ENCODE measurements at regions not wholly inside any gene's neighbourhood (a gene's known extent, or its start where the extent isn't known, plus 50 kb on each side); places are given as distances from the start of the nearest gene placed in this dataset.

DNA sequence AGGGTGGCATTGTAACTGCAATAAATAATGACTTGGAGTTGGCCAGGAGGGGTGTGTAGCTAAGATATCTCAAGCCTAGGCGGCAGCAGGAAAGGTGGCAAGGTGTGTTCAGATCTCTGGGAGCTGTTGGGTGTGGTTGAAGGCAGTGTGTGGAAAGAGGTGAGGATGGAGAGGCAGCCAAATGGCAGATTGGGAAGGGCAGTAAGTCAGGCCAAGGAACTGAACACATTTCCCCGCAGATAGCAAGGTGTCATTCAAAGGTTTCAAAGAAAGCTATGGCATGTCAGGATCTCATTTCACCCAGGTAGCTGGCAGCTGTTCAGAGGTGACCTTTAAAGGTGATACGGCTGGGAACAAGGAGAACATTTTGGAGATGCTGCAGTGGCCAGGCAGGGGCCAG is 586.0 kb upstream of the MGMT start:
- no peak overlapping the region for H3K4me2 ChIP-seq (ENCODE audit: low read depth, low read length, poor library complexity, severe bottlenecking)
- no peak for DNase-seq
- H3K27ac ChIP-seq (ENCODE audit: low read length), result no peak overlapping the region
- no peak overlapping the region for H2AFZ ChIP-seq (ENCODE audit: low read length)
- H3K27me3 ChIP-seq (ENCODE audit: low read length), result no peaks in the 10 kb centered on the region
- H3K36me3 ChIP-seq (ENCODE audit: insufficient read depth, low read length), result no peaks in the 10 kb centered on the region
- H3K9me2 ChIP-seq (replicated peaks; ENCODE audit: insufficient read depth, low read length), result no peaks in the 10 kb centered on the region
- no peaks in the 10 kb centered on the region for H3K4me1 ChIP-seq (ENCODE audit: low read length)
- no peaks in the 10 kb centered on the region for H4K20me1 ChIP-seq (ENCODE audit: insufficient read depth, low read depth, low read length)
- no peaks in the 10 kb centered on the region for H3K79me2 ChIP-seq (ENCODE audit: low read length)
- H3K4me3 ChIP-seq (ENCODE audit: low read length), result no peak overlapping the region
- H3K9me3 ChIP-seq (ENCODE audit: low read length), result peaks cover 12% of the 10 kb centered on the region
- no peak overlapping the region for H3K9ac ChIP-seq (ENCODE audit: low read length)

DNA sequence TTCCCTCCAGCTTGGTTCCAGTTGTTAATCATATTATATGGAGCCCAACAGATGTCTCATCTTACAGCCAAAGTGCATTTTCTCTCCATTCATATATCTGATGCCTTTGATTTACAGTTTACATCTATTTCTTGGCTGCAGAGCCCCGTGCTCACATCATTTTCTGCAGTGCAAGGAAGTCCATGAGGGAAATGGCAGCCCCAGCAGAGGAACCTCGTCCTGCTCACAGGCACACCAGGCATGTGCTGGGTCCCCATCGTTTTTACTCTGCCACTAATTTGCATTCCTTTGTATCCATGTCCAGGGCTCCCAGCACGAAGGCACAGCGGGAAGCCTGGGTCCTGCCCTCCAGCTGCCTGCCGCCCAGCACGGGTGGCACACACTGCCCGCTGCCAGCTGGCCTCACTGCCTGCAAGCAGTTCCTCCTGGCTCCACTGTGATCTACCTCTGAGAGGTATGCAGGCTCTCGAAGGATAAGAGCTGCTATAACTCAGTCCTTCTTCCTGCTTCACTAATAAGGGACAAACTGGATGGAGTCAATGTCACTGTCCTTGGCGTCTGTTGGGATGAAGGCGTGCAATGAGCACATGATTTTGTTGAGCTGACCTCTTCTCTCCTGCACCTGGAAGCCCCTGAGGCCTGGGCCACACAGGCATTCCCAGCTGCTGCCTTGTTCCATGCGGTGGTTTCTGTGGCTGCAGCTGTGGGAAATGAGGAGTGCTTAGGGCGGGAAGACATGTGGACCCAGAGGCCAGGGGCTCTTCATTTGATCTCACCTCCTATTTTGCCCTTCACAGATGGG is 583.6 kb upstream of the MGMT start:
- Histone ChIP-seq H3K4me1 (ENCODE audit: low read length) (no peaks in the 10 kb centered on the region), H3K4me3 (ENCODE audit: low read length) (no peak overlapping the region), H3K9me2 (replicated peaks; ENCODE audit: insufficient read depth, low read length) (no peaks in the 10 kb centered on the region), H3K79me2 (ENCODE audit: low read length) (no peaks in the 10 kb centered on the region), H3K27me3 (ENCODE audit: low read length) (no peaks in the 10 kb centered on the region), H3K9ac (ENCODE audit: low read length) (no peak overlapping the region), H3K4me2 (ENCODE audit: low read depth, low read length, poor library complexity, severe bottlenecking) (no peak overlapping the region), H4K20me1 (ENCODE audit: insufficient read depth, low read depth, low read length) (no peaks in the 10 kb centered on the region), H2AFZ (ENCODE audit: low read length) (no peak overlapping the region), H3K9me3 (ENCODE audit: low read length) (peaks cover 14% of the 10 kb centered on the region), H3K27ac (ENCODE audit: low read length) (no peak overlapping the region), H3K36me3 (ENCODE audit: insufficient read depth, low read length) (no peaks in the 10 kb centered on the region)
- DNase-seq, result no peak

- no peak overlapping the region for H3K9ac ChIP-seq (ENCODE audit: low read length)
- no peaks in the 10 kb centered on the region for H3K9me2 ChIP-seq (replicated peaks; ENCODE audit: insufficient read depth, low read length)
- H3K4me1 ChIP-seq (ENCODE audit: low read length), result no peaks in the 10 kb centered on the region
- peaks cover 14% of the 10 kb centered on the region for H3K9me3 ChIP-seq (ENCODE audit: low read length)
- no peak overlapping the region for H2AFZ ChIP-seq (ENCODE audit: low read length)
- no peak overlapping the region for H3K4me3 ChIP-seq (ENCODE audit: low read length)
- H3K36me3 ChIP-seq (ENCODE audit: insufficient read depth, low read length), result no peaks in the 10 kb centered on the region
- H3K27ac ChIP-seq (ENCODE audit: low read length), result no peak overlapping the region
- DNase-seq, result no peak
- no peaks in the 10 kb centered on the region for H3K27me3 ChIP-seq (ENCODE audit: low read length)
- H3K4me2 ChIP-seq (ENCODE audit: low read depth, low read length, poor library complexity, severe bottlenecking), result no peak overlapping the region
- no peaks in the 10 kb centered on the region for H3K79me2 ChIP-seq (ENCODE audit: low read length)
- H4K20me1 ChIP-seq (ENCODE audit: insufficient read depth, low read depth, low read length), result no peaks in the 10 kb centered on the region
These were observed 583.0 kb upstream of the MGMT start for GRCh38 chr10:128884033-128884425.

DNA sequence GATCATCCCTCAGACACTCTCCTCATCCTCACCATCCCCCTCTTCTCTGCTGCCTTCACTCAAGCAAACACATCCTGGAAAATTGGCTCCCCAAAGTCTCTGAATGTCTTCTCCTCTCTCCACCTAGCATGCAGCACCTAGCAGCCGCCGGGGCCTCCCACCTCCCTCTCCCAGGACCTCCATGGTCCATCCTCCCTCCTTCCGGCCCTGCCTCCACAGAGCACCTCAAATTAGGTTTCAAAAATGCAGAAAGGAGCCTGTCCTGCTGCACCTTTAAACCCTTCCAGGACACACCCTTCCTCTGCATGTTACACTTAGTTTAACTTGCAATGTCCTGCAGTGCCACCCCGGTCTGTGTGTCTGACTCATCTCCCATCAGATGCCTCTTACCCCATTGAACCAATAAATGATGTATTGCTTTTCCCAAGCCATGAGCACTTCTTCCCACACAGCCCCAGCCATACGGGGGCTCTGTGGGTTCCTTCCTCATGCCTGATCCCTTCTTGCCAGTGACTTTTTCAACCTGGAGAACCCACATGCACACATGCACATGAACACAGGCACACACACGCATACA is 582.5 kb upstream of the MGMT start:
- Histone ChIP-seq H3K9me2 (replicated peaks; ENCODE audit: insufficient read depth, low read length) (no peaks in the 10 kb centered on the region), H3K4me1 (ENCODE audit: low read length) (no peaks in the 10 kb centered on the region), H4K20me1 (ENCODE audit: insufficient read depth, low read depth, low read length) (no peaks in the 10 kb centered on the region), H3K9me3 (ENCODE audit: low read length) (peaks cover 14% of the 10 kb centered on the region), H3K4me2 (ENCODE audit: low read depth, low read length, poor library complexity, severe bottlenecking) (no peak overlapping the region), H3K27ac (ENCODE audit: low read length) (no peak overlapping the region), H3K4me3 (ENCODE audit: low read length) (no peak overlapping the region), H2AFZ (ENCODE audit: low read length) (no peak overlapping the region), H3K36me3 (ENCODE audit: insufficient read depth, low read length) (no peaks in the 10 kb centered on the region), H3K79me2 (ENCODE audit: low read length) (no peaks in the 10 kb centered on the region), H3K27me3 (ENCODE audit: low read length) (no peaks in the 10 kb centered on the region), H3K9ac (ENCODE audit: low read length) (no peak overlapping the region)
- DNase-seq, result no peak

DNA sequence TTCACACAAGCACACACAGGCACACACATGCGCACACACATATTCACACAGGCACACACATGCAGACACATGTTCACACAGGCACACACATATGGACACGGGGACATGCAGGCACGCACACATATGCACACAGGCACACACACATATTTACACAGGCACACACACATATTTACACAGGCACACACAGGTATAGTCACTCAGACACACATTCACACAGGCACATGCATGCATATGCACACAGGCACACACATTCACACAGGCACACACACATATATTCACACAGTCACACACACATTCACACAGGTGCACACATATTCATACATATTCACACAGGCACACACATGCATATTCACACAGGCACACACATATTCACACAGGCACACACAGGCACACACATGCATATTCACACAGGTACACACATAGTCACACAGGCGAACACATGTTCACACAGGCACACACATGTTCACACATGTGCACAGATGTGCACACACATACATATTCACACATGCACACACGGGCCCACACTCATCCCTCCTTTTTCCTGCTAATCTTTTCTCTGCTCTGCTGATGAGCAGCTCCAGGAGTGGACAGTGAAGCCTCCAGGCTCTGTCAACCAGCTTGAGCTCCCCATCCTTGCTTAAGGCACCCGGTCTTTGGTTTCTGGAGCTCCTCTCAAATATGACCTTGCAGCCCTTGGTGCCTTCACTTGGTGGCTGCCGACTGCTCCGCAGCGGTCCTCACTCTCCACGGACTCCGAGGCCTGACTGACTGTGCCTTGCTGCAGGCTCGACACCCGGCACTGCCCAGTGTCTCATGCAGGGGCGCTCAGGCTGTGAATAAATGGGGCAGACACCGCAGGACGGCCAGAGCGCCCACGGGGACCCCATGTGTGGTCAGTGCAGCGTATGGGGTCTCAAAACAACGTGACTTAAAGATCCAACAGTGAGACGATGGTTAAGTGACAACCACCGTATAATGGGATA is 581.2 kb upstream of the MGMT start:
- H3K4me3 ChIP-seq (ENCODE audit: low read length), result no peak overlapping the region
- H3K4me2 ChIP-seq (ENCODE audit: low read depth, low read length, poor library complexity, severe bottlenecking), result no peak overlapping the region
- no peak overlapping the region for H3K9ac ChIP-seq (ENCODE audit: low read length)
- no peaks in the 10 kb centered on the region for H3K79me2 ChIP-seq (ENCODE audit: low read length)
- no peak overlapping the region for H3K27ac ChIP-seq (ENCODE audit: low read length)
- no peak for DNase-seq
- peaks cover 14% of the 10 kb centered on the region for H3K9me3 ChIP-seq (ENCODE audit: low read length)
- H4K20me1 ChIP-seq (ENCODE audit: insufficient read depth, low read depth, low read length), result no peaks in the 10 kb centered on the region
- H3K36me3 ChIP-seq (ENCODE audit: insufficient read depth, low read length), result no peaks in the 10 kb centered on the region
- H3K9me2 ChIP-seq (replicated peaks; ENCODE audit: insufficient read depth, low read length), result no peaks in the 10 kb centered on the region
- H3K27me3 ChIP-seq (ENCODE audit: low read length), result no peaks in the 10 kb centered on the region
- no peaks in the 10 kb centered on the region for H3K4me1 ChIP-seq (ENCODE audit: low read length)
- no peak overlapping the region for H2AFZ ChIP-seq (ENCODE audit: low read length)

- no peaks in the 10 kb centered on the region for H3K4me1 ChIP-seq (ENCODE audit: low read length)
- no peaks in the 10 kb centered on the region for H3K9me2 ChIP-seq (replicated peaks; ENCODE audit: insufficient read depth, low read length)
- H3K79me2 ChIP-seq (ENCODE audit: low read length), result no peaks in the 10 kb centered on the region
- H4K20me1 ChIP-seq (ENCODE audit: insufficient read depth, low read depth, low read length), result no peaks in the 10 kb centered on the region
- H3K9me3 ChIP-seq (ENCODE audit: low read length), result peaks cover 14% of the 10 kb centered on the region
- no peaks in the 10 kb centered on the region for H3K36me3 ChIP-seq (ENCODE audit: insufficient read depth, low read length)
- H2AFZ ChIP-seq (ENCODE audit: low read length), result no peak overlapping the region
- H3K4me3 ChIP-seq (ENCODE audit: low read length), result no peak overlapping the region
- H3K27ac ChIP-seq (ENCODE audit: low read length), result no peak overlapping the region
- no peak overlapping the region for H3K4me2 ChIP-seq (ENCODE audit: low read depth, low read length, poor library complexity, severe bottlenecking)
- H3K27me3 ChIP-seq (ENCODE audit: low read length), result no peaks in the 10 kb centered on the region
- DNase-seq, result no peak
- no peak overlapping the region for H3K9ac ChIP-seq (ENCODE audit: low read length)
These were observed 579.2 kb upstream of the MGMT start for GRCh38 chr10:128887856-128888255.

DNA sequence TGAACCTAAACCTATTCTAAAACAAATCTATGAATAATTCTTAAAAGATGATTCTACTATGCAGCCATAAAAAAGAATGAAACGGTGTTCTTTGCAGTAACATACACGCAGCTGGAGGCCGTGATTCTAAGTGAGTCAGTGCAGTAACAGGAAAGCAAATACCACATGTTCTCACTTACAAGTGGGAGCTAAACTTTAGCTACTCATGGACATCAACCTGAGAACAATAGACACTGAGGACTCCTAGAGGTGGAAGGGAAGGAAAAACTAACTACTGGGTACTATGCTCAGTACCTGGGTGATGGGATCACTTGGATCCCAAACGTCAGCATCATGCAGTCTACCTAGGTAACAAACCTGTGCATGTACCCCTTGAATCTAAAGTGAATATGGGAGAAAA is 575.0 kb upstream of the MGMT start:
- H3K27me3 ChIP-seq (ENCODE audit: low read length), result no peaks in the 10 kb centered on the region
- H2AFZ ChIP-seq (ENCODE audit: low read length), result no peak overlapping the region
- no peaks in the 10 kb centered on the region for H3K36me3 ChIP-seq (ENCODE audit: insufficient read depth, low read length)
- no peak overlapping the region for H3K4me3 ChIP-seq (ENCODE audit: low read length)
- no peak for DNase-seq
- no peaks in the 10 kb centered on the region for H4K20me1 ChIP-seq (ENCODE audit: insufficient read depth, low read depth, low read length)
- H3K4me1 ChIP-seq (ENCODE audit: low read length), result no peaks in the 10 kb centered on the region
- H3K9me2 ChIP-seq (replicated peaks; ENCODE audit: insufficient read depth, low read length), result no peaks in the 10 kb centered on the region
- no peak overlapping the region for H3K4me2 ChIP-seq (ENCODE audit: low read depth, low read length, poor library complexity, severe bottlenecking)
- H3K9me3 ChIP-seq (ENCODE audit: low read length), result no peaks in the 10 kb centered on the region
- no peak overlapping the region for H3K27ac ChIP-seq (ENCODE audit: low read length)
- H3K9ac ChIP-seq (ENCODE audit: low read length), result no peak overlapping the region
- no peaks in the 10 kb centered on the region for H3K79me2 ChIP-seq (ENCODE audit: low read length)

- Histone ChIP-seq H3K4me1 (ENCODE audit: low read length) (no peaks in the 10 kb centered on the region), H3K4me3 (ENCODE audit: low read length) (no peak overlapping the region), H3K9ac (ENCODE audit: low read length) (no peak overlapping the region), H4K20me1 (ENCODE audit: insufficient read depth, low read depth, low read length) (no peaks in the 10 kb centered on the region), H2AFZ (ENCODE audit: low read length) (no peak overlapping the region), H3K36me3 (ENCODE audit: insufficient read depth, low read length) (no peaks in the 10 kb centered on the region), H3K4me2 (ENCODE audit: low read depth, low read length, poor library complexity, severe bottlenecking) (no peak overlapping the region), H3K79me2 (ENCODE audit: low read length) (no peaks in the 10 kb centered on the region), H3K27me3 (ENCODE audit: low read length) (no peaks in the 10 kb centered on the region), H3K27ac (ENCODE audit: low read length) (no peak overlapping the region), H3K9me2 (replicated peaks; ENCODE audit: insufficient read depth, low read length) (no peaks in the 10 kb centered on the region), H3K9me3 (ENCODE audit: low read length) (no peaks in the 10 kb centered on the region)
- DNase-seq, result no peak
These were observed 572.4 kb upstream of the MGMT start for GRCh38 chr10:128894641-128895040.
